ENCODE measurements at regions not wholly inside any gene's neighbourhood (a gene's known extent, or its start where the extent isn't known, plus 50 kb on each side); places are given as distances from the start of the nearest gene placed in this dataset.

GRCh38 chr4:138772366-138772765 lies 243.2 kb upstream of the NOCT start:
- no peak overlapping the region for H3K4me3 ChIP-seq (ENCODE audit: low read depth, low read length)
- DNase-seq (ENCODE audit: low read depth), result no peak
- TF ChIP-seq, protein P1, sequence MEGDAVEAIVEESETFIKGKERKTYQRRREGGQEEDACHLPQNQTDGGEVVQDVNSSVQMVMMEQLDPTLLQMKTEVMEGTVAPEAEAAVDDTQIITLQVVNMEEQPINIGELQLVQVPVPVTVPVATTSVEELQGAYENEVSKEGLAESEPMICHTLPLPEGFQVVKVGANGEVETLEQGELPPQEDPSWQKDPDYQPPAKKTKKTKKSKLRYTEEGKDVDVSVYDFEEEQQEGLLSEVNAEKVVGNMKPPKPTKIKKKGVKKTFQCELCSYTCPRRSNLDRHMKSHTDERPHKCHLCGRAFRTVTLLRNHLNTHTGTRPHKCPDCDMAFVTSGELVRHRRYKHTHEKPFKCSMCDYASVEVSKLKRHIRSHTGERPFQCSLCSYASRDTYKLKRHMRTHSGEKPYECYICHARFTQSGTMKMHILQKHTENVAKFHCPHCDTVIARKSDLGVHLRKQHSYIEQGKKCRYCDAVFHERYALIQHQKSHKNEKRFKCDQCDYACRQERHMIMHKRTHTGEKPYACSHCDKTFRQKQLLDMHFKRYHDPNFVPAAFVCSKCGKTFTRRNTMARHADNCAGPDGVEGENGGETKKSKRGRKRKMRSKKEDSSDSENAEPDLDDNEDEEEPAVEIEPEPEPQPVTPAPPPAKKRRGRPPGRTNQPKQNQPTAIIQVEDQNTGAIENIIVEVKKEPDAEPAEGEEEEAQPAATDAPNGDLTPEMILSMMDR (conservative IDR thresholded peaks at IDR 0.05; ENCODE audit: low read depth, low read length), result no peak

DNA sequence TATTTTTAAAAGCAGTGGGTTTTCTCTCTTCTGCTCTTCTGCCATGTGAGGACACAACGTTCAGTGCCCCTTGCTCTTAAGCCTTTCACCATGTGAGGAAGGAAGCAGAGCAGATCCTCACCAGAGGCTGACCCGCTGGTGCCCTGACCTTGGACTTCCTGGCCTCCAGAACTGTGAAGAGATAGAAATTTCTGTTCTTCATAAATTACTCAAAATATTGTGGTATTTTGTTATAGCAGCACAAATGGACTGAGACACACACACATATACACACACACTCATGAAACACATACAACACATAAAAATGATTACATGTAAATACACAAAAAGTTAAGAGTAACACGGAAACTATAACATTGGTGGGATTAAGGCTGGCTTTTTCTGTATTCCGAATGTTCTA lies 244.8 kb upstream of the NOCT start:
- DNase-seq (ENCODE audit: low read depth), result no peak
- TF ChIP-seq, protein P1 (conservative IDR thresholded peaks at IDR 0.05; ENCODE audit: low read depth, low read length), result no peak
- H3K4me3 ChIP-seq (ENCODE audit: low read depth, low read length), result no peak overlapping the region

GRCh38 chr4:138766332-138766731 lies 249.2 kb upstream of the NOCT start:
- no peak for DNase-seq (ENCODE audit: low read depth)
- TF ChIP-seq, protein P1 (conservative IDR thresholded peaks at IDR 0.05; ENCODE audit: low read depth, low read length), result no peak
- H3K4me3 ChIP-seq (ENCODE audit: low read depth, low read length), result no peak overlapping the region

DNA sequence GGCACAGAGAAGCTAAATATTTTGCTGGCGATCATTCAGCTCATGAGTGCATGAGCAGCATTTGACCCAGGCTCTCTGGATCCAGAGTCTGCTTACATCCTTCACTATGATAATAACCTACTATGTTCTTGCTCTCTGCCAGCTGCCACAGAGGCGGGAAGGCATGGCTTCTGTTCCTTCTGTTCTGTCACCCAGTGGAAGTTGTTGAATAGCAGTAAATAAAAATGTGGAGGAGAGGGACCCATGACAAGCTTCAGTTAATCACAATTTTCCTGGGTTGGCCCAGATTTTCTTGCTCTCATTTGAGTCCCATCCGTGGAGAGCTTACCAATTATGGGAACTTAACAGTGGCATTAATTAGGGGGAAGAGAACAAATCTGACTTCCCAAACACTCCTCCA lies 250.1 kb upstream of the NOCT start:
- TF ChIP-seq, protein P1 (conservative IDR thresholded peaks at IDR 0.05; ENCODE audit: low read depth, low read length), result no peak
- no peak overlapping the region for H3K4me3 ChIP-seq (ENCODE audit: low read depth, low read length)
- DNase-seq (ENCODE audit: low read depth), result no peak

DNA sequence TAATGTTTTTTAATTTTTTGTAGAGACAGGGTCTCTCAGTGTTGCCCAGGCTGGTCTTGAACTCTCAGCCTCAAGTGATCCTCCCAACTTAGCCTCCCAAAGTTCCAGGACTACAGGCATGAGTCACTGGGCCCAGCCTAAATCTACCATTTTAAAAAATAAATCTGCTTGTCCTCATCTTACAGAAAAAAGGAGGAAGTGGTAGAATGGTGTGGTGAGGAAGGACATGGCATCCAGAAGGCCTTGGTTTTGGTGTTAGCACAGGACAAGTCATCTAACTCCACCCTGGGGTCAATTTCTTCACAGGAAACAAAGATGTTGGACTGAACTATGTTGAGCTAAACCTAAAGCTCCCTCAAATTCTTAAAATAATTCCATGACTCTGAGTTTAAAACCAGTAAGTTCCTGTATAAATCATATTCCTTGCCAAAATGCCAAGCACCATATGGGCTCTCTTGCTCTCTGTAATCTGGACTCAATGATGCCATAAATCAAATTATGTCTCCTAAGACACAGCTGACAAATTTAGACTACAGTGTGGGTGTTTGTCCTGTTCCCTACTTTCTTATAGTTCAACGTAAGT lies 253.9 kb upstream of the NOCT start:
- DNase-seq (ENCODE audit: low read depth), result no peak
- TF ChIP-seq, protein P1 (conservative IDR thresholded peaks at IDR 0.05; ENCODE audit: low read depth, low read length), result no peak
- no peak overlapping the region for H3K4me3 ChIP-seq (ENCODE audit: low read depth, low read length)

DNA sequence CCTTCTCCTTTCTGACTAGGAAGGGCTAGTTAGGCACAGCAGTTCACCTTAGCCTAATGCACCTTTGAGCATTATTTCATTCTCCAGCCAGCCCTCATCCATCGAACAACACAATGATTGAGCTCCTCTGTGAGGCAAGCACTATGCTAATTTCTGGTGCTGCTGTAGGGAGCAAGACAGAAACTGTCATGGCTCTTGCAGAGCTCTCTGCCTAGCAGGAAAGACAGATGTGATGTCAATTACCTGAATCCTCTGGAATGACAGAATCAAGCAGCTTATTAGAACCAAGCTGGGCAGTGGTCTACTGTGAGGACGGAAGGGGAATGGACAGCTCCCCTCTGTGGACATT lies 256.1 kb upstream of the NOCT start:
- H3K4me3 ChIP-seq (ENCODE audit: low read depth, low read length), result no peak overlapping the region
- DNase-seq (ENCODE audit: low read depth), result no peak
- TF ChIP-seq, protein P1 (conservative IDR thresholded peaks at IDR 0.05; ENCODE audit: low read depth, low read length), result no peak

- no peak for DNase-seq (ENCODE audit: low read depth)
- TF ChIP-seq, protein P1 (conservative IDR thresholded peaks at IDR 0.05; ENCODE audit: low read depth, low read length), result no peak
- H3K4me3 ChIP-seq (ENCODE audit: low read depth, low read length), result no peak overlapping the region
Measured at GRCh38 chr4:138758876-138759553, 256.6 kb upstream of the NOCT start.

All from choroid plexus epithelial cell (primary cell).